Adrenal gland (tissue), 5 donors: ENCODE measurements at regions not wholly inside any gene's neighbourhood (a gene's known extent, or its start where the extent isn't known, plus 50 kb on each side); places are given as distances from the start of the nearest gene placed in this dataset.

Experiments used
- POLR2A ChIP-seq, 2 donors: fragments of 450-650 bp; IDR thresholded peaks; one replicate each; pipeline ENCODE4 v1.6.1; 2017; ENCODE audit warnings: antibody characterized with exemption in 2 of 2, mild to moderate bottlenecking in 2 of 2, moderate library complexity in 1 of 2
- TF ChIP-seq, protein P1 (sequence below), 6 experiments: fragments of 450-650 bp in 4 of 6; fragments of 200-600 bp in 2 of 6; sonication (generic) in 1 of 6; IDR thresholded peaks; 1 replicate in 5 of 6; 2 replicates in 1 of 6; pipeline versions ENCODE4 v1.5.1 to v1.8.0; 2016 to 2021; ENCODE audit warnings: antibody characterized with exemption in 6 of 6, mild to moderate bottlenecking in 2 of 6, moderate library complexity in 1 of 6
- donor health status: DM: no; HTN: no; CAD: no.

DNA sequence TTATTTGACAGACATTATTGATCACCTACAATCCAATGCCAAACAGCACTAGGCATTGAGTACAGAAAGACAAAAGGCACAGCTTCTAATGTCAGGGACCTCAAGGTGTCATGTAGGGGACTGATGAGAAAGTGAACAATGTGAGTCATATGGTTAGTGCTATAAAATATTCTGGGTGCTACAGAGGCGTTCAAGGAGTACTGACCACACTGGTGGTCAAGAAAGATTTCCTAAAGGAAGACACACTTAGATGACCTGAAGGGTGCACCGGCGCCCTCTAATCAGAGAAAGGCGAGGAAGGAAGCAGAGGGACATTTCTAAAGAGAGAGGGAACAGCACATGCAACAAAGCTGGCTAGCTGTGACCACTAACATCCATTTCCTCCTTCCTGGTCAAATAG lies 64.9 kb upstream of the F3 start:
- TF ChIP-seq, protein P1, sequence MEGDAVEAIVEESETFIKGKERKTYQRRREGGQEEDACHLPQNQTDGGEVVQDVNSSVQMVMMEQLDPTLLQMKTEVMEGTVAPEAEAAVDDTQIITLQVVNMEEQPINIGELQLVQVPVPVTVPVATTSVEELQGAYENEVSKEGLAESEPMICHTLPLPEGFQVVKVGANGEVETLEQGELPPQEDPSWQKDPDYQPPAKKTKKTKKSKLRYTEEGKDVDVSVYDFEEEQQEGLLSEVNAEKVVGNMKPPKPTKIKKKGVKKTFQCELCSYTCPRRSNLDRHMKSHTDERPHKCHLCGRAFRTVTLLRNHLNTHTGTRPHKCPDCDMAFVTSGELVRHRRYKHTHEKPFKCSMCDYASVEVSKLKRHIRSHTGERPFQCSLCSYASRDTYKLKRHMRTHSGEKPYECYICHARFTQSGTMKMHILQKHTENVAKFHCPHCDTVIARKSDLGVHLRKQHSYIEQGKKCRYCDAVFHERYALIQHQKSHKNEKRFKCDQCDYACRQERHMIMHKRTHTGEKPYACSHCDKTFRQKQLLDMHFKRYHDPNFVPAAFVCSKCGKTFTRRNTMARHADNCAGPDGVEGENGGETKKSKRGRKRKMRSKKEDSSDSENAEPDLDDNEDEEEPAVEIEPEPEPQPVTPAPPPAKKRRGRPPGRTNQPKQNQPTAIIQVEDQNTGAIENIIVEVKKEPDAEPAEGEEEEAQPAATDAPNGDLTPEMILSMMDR (IDR thresholded peaks at IDR 0.05), result no peak
- no peak for TF ChIP-seq POLR2A (IDR thresholded peaks at IDR 0.05)
